Epithelial cell of proximal tubule (primary cell): ENCODE measurements at regions not wholly inside any gene's neighbourhood (a gene's known extent, or its start where the extent isn't known, plus 50 kb on each side); places are given as distances from the start of the nearest gene placed in this dataset.

Experiments
- DNase-seq: peaks from one replicate; pipeline ENCODE4 v3.0.0-alpha.2; 2011; ENCODE audit warnings: low read depth
- H3K4me3 ChIP-seq: 2 replicates; pipeline ENCODE4 v1.5.1; 2011; ENCODE audit warnings: low read depth, mild to moderate bottlenecking, low read length
- CTCF ChIP-seq: conservative IDR thresholded peaks from 2 replicates; pipeline ENCODE4 v1.5.1; 2012; ENCODE audit warnings: low read depth, mild to moderate bottlenecking, low read length

- H3K4me3 ChIP-seq: no peak overlapping the region
- DNase-seq: no peak
- TF ChIP-seq CTCF: no peak
Observed at GRCh38 chr2:65834771-65835475, 402.5 kb upstream of the SPRED2 start.

GRCh38 chr2:65834062-65834461 lies 401.7 kb upstream of the SPRED2 start:
- TF ChIP-seq CTCF: no peak
- no peak overlapping the region for H3K4me3 ChIP-seq
- no peak for DNase-seq

GRCh38 chr2:65831509-65831908 lies 399.1 kb upstream of the SPRED2 start:
- no peak for DNase-seq
- H3K4me3 ChIP-seq: no peak overlapping the region
- no peak for TF ChIP-seq CTCF

- TF ChIP-seq CTCF: no peak
- DNase-seq: no peak
- H3K4me3 ChIP-seq: no peak overlapping the region
Observed at GRCh38 chr2:65826567-65826966, 394.2 kb upstream of the SPRED2 start.

GRCh38 chr2:65823511-65823910 lies 391.1 kb upstream of the SPRED2 start:
- TF ChIP-seq CTCF: no peak
- no peak for DNase-seq
- H3K4me3 ChIP-seq: no peak overlapping the region

- DNase-seq: no peak
- H3K4me3 ChIP-seq: no peak overlapping the region
- no peak for TF ChIP-seq CTCF
Observed at GRCh38 chr2:65820454-65820853, 388.1 kb upstream of the SPRED2 start.

- no peak overlapping the region for H3K4me3 ChIP-seq
- TF ChIP-seq CTCF: no peak
- DNase-seq: no peak
Observed at GRCh38 chr2:65819963-65820362, 387.6 kb upstream of the SPRED2 start.
